ENCODE measurements at regions not wholly inside any gene's neighbourhood (a gene's known extent, or its start where the extent isn't known, plus 50 kb on each side); places are given as distances from the start of the nearest gene placed in this dataset.
A peak's percentile ranks its signal among the peaks of the same experiment; 100 is the strongest.

DNA sequence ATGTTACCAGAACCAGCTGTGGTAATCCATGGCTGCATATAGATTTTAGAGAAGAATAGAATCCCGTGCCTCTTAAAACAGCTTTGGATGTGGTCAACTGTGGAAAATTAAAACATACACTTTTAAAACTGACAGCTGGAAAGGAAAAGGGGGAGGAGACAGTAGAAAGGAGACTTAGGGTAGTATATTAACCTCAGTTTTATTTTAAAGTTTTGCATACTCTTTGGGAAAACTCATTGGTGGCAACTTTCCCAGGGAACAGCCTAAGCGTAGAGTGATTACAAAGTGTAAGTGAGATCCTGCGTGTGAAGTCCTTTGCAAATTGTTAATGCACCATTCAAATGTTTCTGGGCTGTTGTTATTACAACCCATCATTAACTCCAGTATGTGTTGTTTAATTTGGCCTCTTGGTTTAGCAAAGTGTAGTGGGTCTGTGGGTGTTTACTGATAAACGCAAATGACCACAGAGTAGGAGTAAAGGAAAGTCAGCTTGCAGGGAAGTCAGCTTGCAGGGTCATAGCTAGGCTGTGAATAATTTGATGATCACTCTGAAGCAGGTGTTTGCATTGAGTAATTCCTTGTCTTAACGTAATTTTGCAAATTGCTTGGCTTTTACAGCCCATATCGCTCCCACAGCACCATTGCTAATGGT lies 88.0 kb upstream of the DBX1 start:
- no peak overlapping the region for H3K27ac ChIP-seq (ENCODE audit: low read depth in 1 of 3, low read length in 2 of 3)
- no peak for DNase-seq
- 38 to 61% (median 53%) methylated on average over 6 of the region's 6 CpGs for WGBS, 3 donors
- no peak overlapping the region for H3K4me3 ChIP-seq (ENCODE audit: low read depth in 1 of 3, low read length in 3 of 3)
- H3K9me3 ChIP-seq (ENCODE audit: control insufficient read depth in 2 of 2, insufficient read depth in 1 of 2, low read depth in 1 of 2, low read length in 1 of 2) = no peaks in the 10 kb centered on the region
- H3K4me1 ChIP-seq (ENCODE audit: control insufficient read depth in 3 of 3, insufficient read depth in 2 of 3, low read depth in 1 of 3, low read length in 2 of 3) = no peaks in the 10 kb centered on the region
- H3K36me3 ChIP-seq (ENCODE audit: control insufficient read depth in 3 of 3, insufficient read depth in 2 of 3, low read depth in 1 of 3, low read length in 3 of 3) = no peaks in the 10 kb centered on the region
- no peak for FAIRE-seq
- H3K27me3 ChIP-seq (ENCODE audit: control insufficient read depth in 3 of 3, insufficient read depth in 3 of 3, low read length in 3 of 3) = peaks cover 0 to 8% (median 3%) of the 10 kb centered on the region in 3 donors

DNA sequence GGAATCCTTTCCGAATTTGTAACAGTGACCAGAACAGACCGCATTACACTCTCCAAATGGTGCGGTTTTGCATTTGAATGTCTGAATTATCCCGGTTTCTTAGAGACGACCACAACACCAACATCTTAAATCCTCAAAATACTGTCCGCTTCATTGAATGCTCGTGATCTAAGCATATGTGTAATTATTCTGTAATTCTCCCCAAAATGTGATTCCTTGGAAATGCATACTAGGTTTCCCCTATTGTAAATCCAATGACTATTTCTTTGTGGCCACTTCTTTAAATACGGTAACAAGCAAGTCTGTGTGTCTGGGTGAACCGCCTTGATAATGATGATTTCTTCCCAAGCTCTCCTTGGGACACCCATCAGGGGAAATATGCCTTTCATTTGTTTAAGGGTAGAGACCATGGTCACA lies 87.3 kb upstream of the DBX1 start:
- no peaks in the 10 kb centered on the region for H3K4me1 ChIP-seq (ENCODE audit: control insufficient read depth in 3 of 3, insufficient read depth in 2 of 3, low read depth in 1 of 3, low read length in 2 of 3)
- H3K4me3 ChIP-seq (ENCODE audit: low read depth in 1 of 3, low read length in 3 of 3) = no peak overlapping the region
- FAIRE-seq = no peak
- DNase-seq = no peak
- no peaks in the 10 kb centered on the region for H3K36me3 ChIP-seq (ENCODE audit: control insufficient read depth in 3 of 3, insufficient read depth in 2 of 3, low read depth in 1 of 3, low read length in 3 of 3)
- no peaks in the 10 kb centered on the region for H3K9me3 ChIP-seq (ENCODE audit: control insufficient read depth in 2 of 2, insufficient read depth in 1 of 2, low read depth in 1 of 2, low read length in 1 of 2)
- H3K27ac ChIP-seq (ENCODE audit: low read depth in 1 of 3, low read length in 2 of 3) = no peak overlapping the region
- WGBS, 3 donors = 57 to 75% (median 73%) methylated on average over 9 of the region's 9 CpGs
- H3K27me3 ChIP-seq (ENCODE audit: control insufficient read depth in 3 of 3, insufficient read depth in 3 of 3, low read length in 3 of 3) = peaks cover 0 to 8% (median 3%) of the 10 kb centered on the region in 3 donors

- DNase-seq (no peak), FAIRE-seq (no peak)
- 73 to 79% (median 75%) methylated on average over 3 of the region's 3 CpGs for WGBS, 3 donors
- no peak overlapping the region for H3K4me3 ChIP-seq (ENCODE audit: low read depth in 1 of 3, low read length in 3 of 3)
- no peaks in the 10 kb centered on the region for H3K36me3 ChIP-seq (ENCODE audit: control insufficient read depth in 3 of 3, insufficient read depth in 2 of 3, low read depth in 1 of 3, low read length in 3 of 3)
- no peak overlapping the region for H3K27ac ChIP-seq (ENCODE audit: low read depth in 1 of 3, low read length in 2 of 3)
- H3K9me3 ChIP-seq (ENCODE audit: control insufficient read depth in 2 of 2, insufficient read depth in 1 of 2, low read depth in 1 of 2, low read length in 1 of 2) = no peaks in the 10 kb centered on the region
- H3K27me3 ChIP-seq (ENCODE audit: control insufficient read depth in 3 of 3, insufficient read depth in 3 of 3, low read length in 3 of 3) = peaks cover 0 to 3% (median 2%) of the 10 kb centered on the region in 3 donors
- no peaks in the 10 kb centered on the region for H3K4me1 ChIP-seq (ENCODE audit: control insufficient read depth in 3 of 3, insufficient read depth in 2 of 3, low read depth in 1 of 3, low read length in 2 of 3)
Measured at GRCh38 chr11:20243974-20244373, 83.7 kb upstream of the DBX1 start.

GRCh38 chr11:20238712-20239111 lies 78.4 kb upstream of the DBX1 start:
- FAIRE-seq = no peak
- no peak overlapping the region for H3K4me3 ChIP-seq (ENCODE audit: low read depth in 1 of 3, low read length in 3 of 3)
- no peaks in the 10 kb centered on the region for H3K27me3 ChIP-seq (ENCODE audit: control insufficient read depth in 3 of 3, insufficient read depth in 3 of 3, low read length in 3 of 3)
- peaks cover 0 to under 1% of the 10 kb centered on the region in 2 donors for H3K9me3 ChIP-seq (ENCODE audit: control insufficient read depth in 2 of 2, insufficient read depth in 1 of 2, low read depth in 1 of 2, low read length in 1 of 2)
- DNase-seq = peak; percentile 39 to 67
- H3K27ac ChIP-seq (ENCODE audit: low read depth in 1 of 3, low read length in 2 of 3) = no peak overlapping the region
- WGBS, 3 donors = 10 to 28% (median 26%) methylated on average over 2 of the region's 2 CpGs
- no peaks in the 10 kb centered on the region for H3K36me3 ChIP-seq (ENCODE audit: control insufficient read depth in 3 of 3, insufficient read depth in 2 of 3, low read depth in 1 of 3, low read length in 3 of 3)
- H3K4me1 ChIP-seq (ENCODE audit: control insufficient read depth in 3 of 3, insufficient read depth in 2 of 3, low read depth in 1 of 3, low read length in 2 of 3) = no peaks in the 10 kb centered on the region

- DNase-seq (no peak), FAIRE-seq (no peak)
- Histone ChIP-seq H3K36me3 (ENCODE audit: control insufficient read depth in 3 of 3, insufficient read depth in 2 of 3, low read depth in 1 of 3, low read length in 3 of 3) (no peaks in the 10 kb centered on the region), H3K27me3 (ENCODE audit: control insufficient read depth in 3 of 3, insufficient read depth in 3 of 3, low read length in 3 of 3) (no peaks in the 10 kb centered on the region), H3K9me3 (ENCODE audit: control insufficient read depth in 2 of 2, insufficient read depth in 1 of 2, low read depth in 1 of 2, low read length in 1 of 2) (peaks cover 0 to 3% of the 10 kb centered on the region in 2 donors), H3K4me1 (ENCODE audit: control insufficient read depth in 3 of 3, insufficient read depth in 2 of 3, low read depth in 1 of 3, low read length in 2 of 3) (no peaks in the 10 kb centered on the region), H3K27ac (ENCODE audit: low read depth in 1 of 3, low read length in 2 of 3) (no peak overlapping the region), H3K4me3 (ENCODE audit: low read depth in 1 of 3, low read length in 3 of 3) (no peak overlapping the region)
Measured at GRCh38 chr11:20235164-20235563, 74.9 kb upstream of the DBX1 start.

DNA sequence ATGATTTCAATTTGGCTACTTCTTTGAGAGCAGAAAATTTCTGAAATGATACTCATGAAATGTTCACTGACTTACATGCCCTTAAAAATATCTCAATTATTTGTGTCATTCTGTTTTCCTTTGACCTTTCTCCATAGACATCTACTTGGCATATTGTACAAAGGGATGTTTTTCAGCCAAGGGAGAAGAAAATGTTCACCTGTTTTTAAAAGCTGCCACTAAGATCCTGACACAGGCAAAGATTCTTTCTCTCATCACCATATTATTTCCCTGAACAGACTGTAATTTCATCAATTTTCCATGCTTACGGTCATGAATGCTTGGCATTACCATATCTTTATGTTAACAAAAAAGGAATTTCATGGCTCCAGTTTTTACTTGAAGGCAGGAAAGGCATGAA lies 67.4 kb upstream of the DBX1 start:
- FAIRE-seq (no peak), DNase-seq (no peak)
- H3K4me3 ChIP-seq (ENCODE audit: low read depth in 1 of 3, low read length in 3 of 3) = no peak overlapping the region
- 91 to 92% (median 92%) methylated on average over 1 of the region's 1 CpG for WGBS, 3 donors
- H3K4me1 ChIP-seq (ENCODE audit: control insufficient read depth in 3 of 3, insufficient read depth in 2 of 3, low read depth in 1 of 3, low read length in 2 of 3) = no peaks in the 10 kb centered on the region
- no peak overlapping the region for H3K27ac ChIP-seq (ENCODE audit: low read depth in 1 of 3, low read length in 2 of 3)
- H3K27me3 ChIP-seq (ENCODE audit: control insufficient read depth in 3 of 3, insufficient read depth in 3 of 3, low read length in 3 of 3) = peaks cover 0 to 8% (median 0%) of the 10 kb centered on the region in 3 donors
- no peaks in the 10 kb centered on the region for H3K9me3 ChIP-seq (ENCODE audit: control insufficient read depth in 2 of 2, insufficient read depth in 1 of 2, low read depth in 1 of 2, low read length in 1 of 2)
- H3K36me3 ChIP-seq (ENCODE audit: control insufficient read depth in 3 of 3, insufficient read depth in 2 of 3, low read depth in 1 of 3, low read length in 3 of 3) = no peaks in the 10 kb centered on the region

- DNase-seq (no peak), FAIRE-seq (no peak)
- H3K4me1 ChIP-seq (ENCODE audit: control insufficient read depth in 3 of 3, insufficient read depth in 2 of 3, low read depth in 1 of 3, low read length in 2 of 3) = no peaks in the 10 kb centered on the region
- peaks cover 0 to 9% (median 0%) of the 10 kb centered on the region in 3 donors for H3K27me3 ChIP-seq (ENCODE audit: control insufficient read depth in 3 of 3, insufficient read depth in 3 of 3, low read length in 3 of 3)
- no peak overlapping the region for H3K4me3 ChIP-seq (ENCODE audit: low read depth in 1 of 3, low read length in 3 of 3)
- H3K27ac ChIP-seq (ENCODE audit: low read depth in 1 of 3, low read length in 2 of 3) = no peak overlapping the region
- H3K9me3 ChIP-seq (ENCODE audit: control insufficient read depth in 2 of 2, insufficient read depth in 1 of 2, low read depth in 1 of 2, low read length in 1 of 2) = no peaks in the 10 kb centered on the region
- no peaks in the 10 kb centered on the region for H3K36me3 ChIP-seq (ENCODE audit: control insufficient read depth in 3 of 3, insufficient read depth in 2 of 3, low read depth in 1 of 3, low read length in 3 of 3)
Measured at GRCh38 chr11:20226933-20227332, 66.7 kb upstream of the DBX1 start.

GRCh38 chr11:20221566-20221965 lies 61.3 kb upstream of the DBX1 start:
- H3K27ac ChIP-seq (ENCODE audit: low read depth in 1 of 3, low read length in 2 of 3) = no peak overlapping the region
- H3K4me3 ChIP-seq (ENCODE audit: low read depth in 1 of 3, low read length in 3 of 3) = no peak overlapping the region
- H3K27me3 ChIP-seq (ENCODE audit: control insufficient read depth in 3 of 3, insufficient read depth in 3 of 3, low read length in 3 of 3) = peaks cover 0 to 16% (median 0%) of the 10 kb centered on the region in 3 donors
- DNase-seq = no peak
- no peaks in the 10 kb centered on the region for H3K9me3 ChIP-seq (ENCODE audit: control insufficient read depth in 2 of 2, insufficient read depth in 1 of 2, low read depth in 1 of 2, low read length in 1 of 2)
- no peaks in the 10 kb centered on the region for H3K4me1 ChIP-seq (ENCODE audit: control insufficient read depth in 3 of 3, insufficient read depth in 2 of 3, low read depth in 1 of 3, low read length in 2 of 3)
- no peaks in the 10 kb centered on the region for H3K36me3 ChIP-seq (ENCODE audit: control insufficient read depth in 3 of 3, insufficient read depth in 2 of 3, low read depth in 1 of 3, low read length in 3 of 3)
- WGBS, 3 donors = 58 to 84% (median 71%) methylated on average over 3 of the region's 3 CpGs
- FAIRE-seq = no peak

DNA sequence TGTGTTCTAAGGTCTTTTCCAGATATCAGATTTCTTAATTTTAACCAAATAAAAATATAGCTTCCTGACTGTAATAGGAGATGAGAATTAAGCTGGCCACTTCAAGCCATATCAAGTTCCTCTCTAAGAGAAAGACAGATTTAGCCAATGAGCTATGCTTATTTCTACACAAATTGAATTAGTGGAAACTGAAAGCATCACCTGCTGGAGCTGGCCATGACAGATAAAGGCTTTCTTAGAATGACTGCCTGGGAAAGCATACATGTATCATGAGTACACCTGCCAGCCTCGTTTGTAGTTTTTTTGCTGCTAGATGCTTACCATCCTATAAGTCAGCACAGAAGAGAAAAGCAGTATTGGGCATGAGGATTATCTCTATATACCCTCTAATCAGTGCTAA lies 53.5 kb upstream of the DBX1 start:
- no peaks in the 10 kb centered on the region for H3K9me3 ChIP-seq (ENCODE audit: control insufficient read depth in 2 of 2, insufficient read depth in 1 of 2, low read depth in 1 of 2, low read length in 1 of 2)
- H3K27ac ChIP-seq (ENCODE audit: low read depth in 1 of 3, low read length in 2 of 3) = no peak overlapping the region
- FAIRE-seq (no peak), DNase-seq (no peak)
- 11 to 41% (median 26%) methylated on average over 1 of the region's 1 CpG for WGBS, 3 donors
- H3K27me3 ChIP-seq (ENCODE audit: control insufficient read depth in 3 of 3, insufficient read depth in 3 of 3, low read length in 3 of 3) = peaks cover 0 to 32% (median 12%) of the 10 kb centered on the region in 3 donors
- H3K36me3 ChIP-seq (ENCODE audit: control insufficient read depth in 3 of 3, insufficient read depth in 2 of 3, low read depth in 1 of 3, low read length in 3 of 3) = no peaks in the 10 kb centered on the region
- no peaks in the 10 kb centered on the region for H3K4me1 ChIP-seq (ENCODE audit: control insufficient read depth in 3 of 3, insufficient read depth in 2 of 3, low read depth in 1 of 3, low read length in 2 of 3)
- no peak overlapping the region for H3K4me3 ChIP-seq (ENCODE audit: low read depth in 1 of 3, low read length in 3 of 3)

Measured in small intestine (tissue), 7 donors.